ENCODE measurements at regions not wholly inside any gene's neighbourhood (a gene's known extent, or its start where the extent isn't known, plus 50 kb on each side); places are given as distances from the start of the nearest gene placed in this dataset.

DNA sequence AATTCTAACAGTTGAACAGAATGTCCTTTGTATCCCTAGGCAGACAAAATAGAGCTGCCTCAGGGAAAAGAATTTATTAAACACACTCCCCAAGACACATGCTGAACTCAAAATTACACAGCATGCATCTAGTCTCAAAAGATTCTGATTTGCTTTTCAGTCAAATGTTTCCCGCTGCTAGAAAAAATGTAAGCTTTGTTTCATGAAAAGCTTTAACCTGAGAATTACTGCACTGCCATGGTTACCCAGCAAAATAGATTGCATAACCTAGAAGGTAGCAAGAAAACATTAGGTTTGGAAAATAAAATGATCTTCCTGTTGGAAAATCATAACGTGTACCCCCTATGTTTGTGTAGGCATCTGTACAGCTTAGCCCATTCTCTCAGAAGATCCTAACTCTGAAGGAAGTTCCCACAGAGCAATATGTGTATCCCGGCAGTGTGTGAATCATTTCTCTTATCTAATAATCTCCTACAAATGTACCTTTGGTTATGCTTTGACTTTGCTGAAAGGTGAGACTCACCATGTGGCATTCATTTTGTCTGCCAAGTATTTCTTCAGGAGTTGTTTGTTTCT lies 646.9 kb downstream of the STPG2 start:
- H3K27me3 ChIP-seq, result no peaks in the 10 kb centered on the region
- DNase-seq, result no peak
- no peak overlapping the region for H3K27ac ChIP-seq
- no peaks in the 10 kb centered on the region for H3K4me1 ChIP-seq
- no peaks in the 10 kb centered on the region for H3K36me3 ChIP-seq
- no peaks in the 10 kb centered on the region for H3K9me3 ChIP-seq (replicated peaks)
- no peak overlapping the region for H3K4me3 ChIP-seq

GRCh38 chr4:97498875-97499274 lies 644.4 kb downstream of the STPG2 start:
- H3K27me3 ChIP-seq, result no peaks in the 10 kb centered on the region
- DNase-seq, result no peak
- no peak overlapping the region for H3K27ac ChIP-seq
- H3K9me3 ChIP-seq (replicated peaks), result no peaks in the 10 kb centered on the region
- no peaks in the 10 kb centered on the region for H3K4me1 ChIP-seq
- H3K36me3 ChIP-seq, result no peaks in the 10 kb centered on the region
- no peak overlapping the region for H3K4me3 ChIP-seq

DNA sequence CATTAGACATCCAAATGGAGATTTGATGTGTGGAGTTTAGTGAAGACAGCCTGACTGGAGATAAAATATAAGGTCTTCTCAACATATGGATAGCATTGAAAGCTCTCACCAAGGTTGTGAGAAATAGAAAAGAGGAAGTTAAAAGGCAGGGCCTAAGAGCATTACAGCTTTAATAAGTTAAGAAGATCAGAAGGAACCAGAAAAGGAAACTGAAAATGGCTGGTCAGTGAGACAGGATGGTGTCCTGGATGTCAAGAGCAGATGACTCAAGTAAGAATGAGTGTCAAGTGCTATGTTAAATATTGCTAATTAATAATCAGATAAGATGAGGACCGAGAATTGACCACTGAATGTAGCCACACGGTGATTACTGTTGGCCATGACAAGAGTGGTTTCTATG lies 642.9 kb downstream of the STPG2 start:
- Histone ChIP-seq H3K36me3 (no peaks in the 10 kb centered on the region), H3K4me1 (no peaks in the 10 kb centered on the region), H3K9me3 (replicated peaks) (no peaks in the 10 kb centered on the region), H3K4me3 (no peak overlapping the region), H3K27me3 (no peaks in the 10 kb centered on the region), H3K27ac (no peak overlapping the region)
- no peak for DNase-seq

GRCh38 chr4:97504713-97505112 lies 638.6 kb downstream of the STPG2 start:
- H3K36me3 ChIP-seq, result no peaks in the 10 kb centered on the region
- no peak overlapping the region for H3K4me3 ChIP-seq
- no peak for DNase-seq
- no peaks in the 10 kb centered on the region for H3K9me3 ChIP-seq (replicated peaks)
- no peaks in the 10 kb centered on the region for H3K4me1 ChIP-seq
- no peaks in the 10 kb centered on the region for H3K27me3 ChIP-seq
- no peak overlapping the region for H3K27ac ChIP-seq

- Histone ChIP-seq H3K27ac (no peak overlapping the region), H3K9me3 (replicated peaks) (no peaks in the 10 kb centered on the region), H3K4me3 (no peak overlapping the region), H3K27me3 (no peaks in the 10 kb centered on the region), H3K36me3 (no peaks in the 10 kb centered on the region), H3K4me1 (no peaks in the 10 kb centered on the region)
- no peak for DNase-seq
Observed at GRCh38 chr4:97507587-97508245, 635.6 kb downstream of the STPG2 start.

Measured in SJCRH30 (cell line).